K562 (cell line): ENCODE measurements at regions not wholly inside any gene's neighbourhood (a gene's known extent, or its start where the extent isn't known, plus 50 kb on each side); places are given as distances from the start of the nearest gene placed in this dataset.

Source experiments
- ATAC-seq: fragments of 200-7000 bp; cut with Tn5 transposase; 3 replicates; pipeline ENCODE4 v1.9.1; 2020; ENCODE audit warnings: moderate library complexity
- BruUV-seq: library from RNA; stranded (reverse); fragments of 400-500 nt; replicated peaks from 2 replicates; lab custom pipeline; 2021; lab: Mats Ljungman, UMichigan
- CTCF ChIA-PET: fragments of 300-600 bp; formaldehyde crosslinking; extraction: SDS; loops from one replicate; lab custom pipeline; 2021; ENCODE audit warnings: low intra/inter-chr PET ratio; lab: Yijun Ruan, JAX
- POLR2A ChIA-PET: fragments of 300-600, 350-650 bp; sonication (Branson Sonifier 250); formaldehyde crosslinking; extraction: SDS; loops from one replicate; lab custom pipeline; 2021; ENCODE audit warnings: antibody characterized with exemption, inconsistent platforms; lab: Yijun Ruan, JAX
- DNase-seq, 4 experiments: peaks; one replicate each; pipeline versions ENCODE4 v3.0.0 to v3.0.0-alpha.2; 2011 to 2018; ENCODE audit warnings: low spot score in 3 of 4, mixed read lengths in 3 of 4; ENCODE audit errors: extremely low read depth in 1 of 4
- FAIRE-seq: peaks from 2 replicates; lab custom pipeline; 2011; peaks lifted over from hg19 to GRCh38; lab: Jason Lieb, UNC
- H2AFZ ChIP-seq: 2 replicates; pipeline ENCODE4 v1.6.0; 2011; ENCODE audit warnings: low read depth, low read length, control low read depth, inconsistent platforms
- H3K27ac ChIP-seq: fragments of 200-600 bp; 3 replicates; pipeline ENCODE4 v1.8.0; 2011; ENCODE audit warnings: low read depth, mild to moderate bottlenecking, control low read depth, inconsistent platforms, low read length, moderate library complexity, mixed read lengths; ENCODE audit errors: extremely low read depth
- H3K27me3 ChIP-seq, 2 experiments: fragments of 300-600 bp in 1 of 2; 2 replicates in 1 of 2; 3 replicates in 1 of 2; pipeline versions ENCODE4 v1.6.0 to v1.8.0; 2011; ENCODE audit warnings: inconsistent platforms in 2 of 2, low read length in 2 of 2, mild to moderate bottlenecking in 1 of 2, mixed read lengths in 1 of 2, moderate library complexity in 1 of 2; ENCODE audit not compliant: control insufficient read depth in 2 of 2, insufficient read depth in 2 of 2
- H3K36me3 ChIP-seq: fragments of 300-600 bp; 3 replicates; pipeline ENCODE4 v1.8.0; 2011; ENCODE audit warnings: mild to moderate bottlenecking, low read length, inconsistent platforms; ENCODE audit not compliant: control insufficient read depth, insufficient read depth
- H3K4me1 ChIP-seq, 2 experiments: fragments of 200-600 bp in 1 of 2; replicated peaks in 1 of 2; 2 replicates in 1 of 2; 3 replicates in 1 of 2; pipeline versions ENCODE4 v1.5.1 to v1.8.0; 2011; ENCODE audit warnings: inconsistent platforms in 2 of 2, low read length in 2 of 2, mild to moderate bottlenecking in 1 of 2, mixed read lengths in 1 of 2, moderate library complexity in 1 of 2; ENCODE audit not compliant: control insufficient read depth in 2 of 2, insufficient read depth in 2 of 2
- H3K4me2 ChIP-seq: 2 replicates; pipeline ENCODE4 v1.6.1; 2011; ENCODE audit warnings: low read length, control low read depth, inconsistent platforms, mixed read lengths; ENCODE audit not compliant: insufficient read depth
- H3K4me3 ChIP-seq: fragments of 200-600 bp; sonication (generic), shearing (Covaris generic); 2 replicates; pipeline ENCODE4 v1.5.1; 2016; ENCODE audit warnings: control low read depth, inconsistent platforms
- H3K79me2 ChIP-seq: fragments of 200-600 bp; 3 replicates; pipeline ENCODE4 v1.8.0; 2011; ENCODE audit warnings: low read length, inconsistent platforms; ENCODE audit not compliant: control insufficient read depth, insufficient read depth
- H3K9ac ChIP-seq, 2 experiments: 2 replicates each; pipeline versions ENCODE4 v1.6.0 to v1.6.1; 2011; ENCODE audit warnings: low read depth in 2 of 2, low read length in 2 of 2, control low read depth in 1 of 2, inconsistent platforms in 1 of 2, mild to moderate bottlenecking in 1 of 2, mixed read lengths in 1 of 2; ENCODE audit not compliant: insufficient read depth in 1 of 2
- H3K9me1 ChIP-seq: one replicate; pipeline ENCODE4 v1.6.0; 2011; ENCODE audit warnings: inconsistent platforms, mild to moderate bottlenecking, low read length, moderate library complexity; ENCODE audit not compliant: control insufficient read depth, insufficient read depth
- H3K9me3 ChIP-seq: replicated peaks from 2 replicates; pipeline ENCODE4 v1.5.1; 2011; ENCODE audit warnings: low read depth, low read length, inconsistent platforms; ENCODE audit not compliant: control insufficient read depth, insufficient read depth
- H4K20me1 ChIP-seq: replicated peaks from 2 replicates; pipeline ENCODE4 v1.6.1; 2011; ENCODE audit warnings: low read length, inconsistent platforms, mixed read lengths; ENCODE audit not compliant: control insufficient read depth, insufficient read depth
- ATF1 ChIP-seq, 2 experiments: fragments of 450-650 bp in 1 of 2; IDR thresholded peaks; 2 replicates each; pipeline ENCODE4 v1.6.1; 2016; ENCODE audit warnings: missing compliant biosample characterization in 1 of 2, missing genetic modification characterization in 1 of 2
- CCNT2 ChIP-seq: IDR thresholded peaks from 2 replicates; pipeline ENCODE4 v1.6.1; 2011; ENCODE audit warnings: borderline replicate concordance, low read depth, mild to moderate bottlenecking, moderate library complexity, mixed read lengths, low read length; ENCODE audit not compliant: insufficient read length; ENCODE audit errors: extremely low read depth
- CEBPB ChIP-seq: fragments of 450-650 bp; IDR thresholded peaks from 2 replicates; pipeline ENCODE4 v1.6.1; 2016; ENCODE audit warnings: missing genetic modification characterization, missing compliant biosample characterization
- HCFC1 ChIP-seq: IDR thresholded peaks from 2 replicates; pipeline ENCODE4 v1.6.1; 2012; ENCODE audit warnings: low read depth, low read length, improper control_type of control experiment
- KLF10 ChIP-seq: fragments of 250-450 bp; sonication (Bioruptor Pico); IDR thresholded peaks from 2 replicates; pipeline ENCODE4 v1.6.1; 2021; ENCODE audit warnings: matching md5 sums
- L3MBTL2 ChIP-seq: fragments of 450-650 bp; IDR thresholded peaks from 2 replicates; pipeline ENCODE4 v1.6.1; 2016; ENCODE audit warnings: mild to moderate bottlenecking, moderate library complexity
- NR2F6 ChIP-seq: fragments of 450-650 bp; formaldehyde crosslinking; IDR thresholded peaks from 2 replicates; pipeline ENCODE4 v1.4.0; 2020; ENCODE audit warnings: mild to moderate bottlenecking
- PHF21A ChIP-seq: fragments of 450-650 bp; IDR thresholded peaks from 2 replicates; pipeline ENCODE4 v1.6.1; 2017; ENCODE audit warnings: low read depth, borderline replicate concordance
- SP2 ChIP-seq: IDR thresholded peaks from 2 replicates; pipeline ENCODE4 v1.6.1; 2011; ENCODE audit warnings: mild to moderate bottlenecking, low read depth, low read length, moderate library complexity; ENCODE audit not compliant: poor library complexity, severe bottlenecking; ENCODE audit errors: extremely low read depth
- SPI1 ChIP-seq: IDR thresholded peaks from 2 replicates; pipeline ENCODE4 v1.6.1; 2011; ENCODE audit warnings: low read depth, low read length, control low read depth, borderline replicate concordance
- ZFX ChIP-seq: sonication (generic); formaldehyde crosslinking; IDR thresholded peaks from 2 replicates; pipeline ENCODE4 v1.8.0; 2022; ENCODE audit warnings: mild to moderate bottlenecking, missing genetic modification reagents, moderate library complexity
- ZHX1 ChIP-seq: fragments of 150-350 bp; conservative IDR thresholded peaks from 2 replicates; pipeline ENCODE4 v1.6.1; 2014; ENCODE audit warnings: low read length
- ZNF830 ChIP-seq: fragments of 250-450 bp; sonication (Bioruptor Pico); IDR thresholded peaks from 2 replicates; pipeline ENCODE4 v1.5.0; 2021; ENCODE audit warnings: mild to moderate bottlenecking
- WGBS: fragments of 100-300 bp; shearing (Covaris generic); methylation state at CpG from one replicate; pipeline ENCODE4 v1.1.6; 2016; ENCODE audit warnings: low coverage, mixed read lengths; ENCODE audit not compliant: insufficient coverage; ENCODE audit errors: missing lambda C conversion rate; 5-methylcytosine and 5-hydroxymethylcytosine counted together
- in situ Hi-C: fragments of 300-500 bp; cut with MboI; formaldehyde crosslinking; loops from 4 replicates; pipeline ENCODE4 v1.15.0; 2018; ENCODE audit warnings: inconsistent platforms, mixed read lengths
- intact Hi-C: fragments of 100-400 bp; cut with micrococcal nuclease; formaldehyde crosslinking; loops from 2 replicates; pipeline ENCODE4 v1.14.2; 2022

GRCh38 chr17:62121025-62121730, 56.1 kb upstream of the MED13 start (continued):
- TF ChIP-seq NR2F6 (CRISPR knock-in tag) (no peak), SPI1 (0 out of 2 replicates have a peak, but pooled peaks have one; percentile 3), CEBPB (tag) (no peak), KLF10 (CRISPR knock-in tag) (no peak), SP2 (no peak), ZFX (no peak), ATF1 (CRISPR knock-in tag; IDR thresholded peaks at IDR 0.05) (no peak), ATF1 (tag; IDR thresholded peaks at IDR 0.05) (no peak), ZHX1 (no peak)

GRCh38 chr17:62119373-62119772, 54.3 kb upstream of the MED13 start:
- Histone ChIP-seq H3K4me3 (no peak overlapping the region), H3K36me3 (no peaks in the 10 kb centered on the region), H3K9me3 (no peaks in the 10 kb centered on the region), H3K27me3 (no peaks in the 10 kb centered on the region), H3K4me2 (no peak overlapping the region), H2AFZ (peak overlapping the region; percentile 70; the same call in 1 of the 2 replicates), H4K20me1 (no peaks in the 10 kb centered on the region), H3K27ac (no peak overlapping the region), H3K4me1 (peaks cover 3 to 6% of the 10 kb centered on the region in 2 experiments; a peak in 3 of 5 replicates), H3K9ac (no peak overlapping the region), H3K79me2 (no peaks in the 10 kb centered on the region), H3K9me1 (no peaks in the 10 kb centered on the region)
- BruUV-seq: no TSS peak
- WGBS: 86% methylated on average over 2 of the region's 2 CpGs
- ChIA-PET CTCF (no interaction called here), POLR2A (interaction anchor here (0.6 kb wide), 1 partner anchor 53 kb away, joined by 3 read pairs; no protein-coding TSS in a partner anchor)
- ATAC-seq: no peak
- no peak for DNase-seq
- no peak for FAIRE-seq
- intact Hi-C loops (no loop called here), in situ Hi-C loops (loop anchor here (25.0 kb wide), 1 partner anchor 682 kb away; no protein-coding TSS in a partner anchor)
- TF ChIP-seq CCNT2 (no peak), HCFC1 (no peak), L3MBTL2 (no peak), PHF21A (no peak), ZNF830 (no peak)
